Middle frontal gyrus (tissue), 1 donor: ENCODE measurements at regions not wholly inside any gene's neighbourhood (a gene's known extent, or its start where the extent isn't known, plus 50 kb on each side); places are given as distances from the start of the nearest gene placed in this dataset.
"Not testable (repeated sequence)": the region's sequence is repeated elsewhere in the genome, so short reads cannot be mapped to it uniquely, and the experiment has no call there.

Experiments used
- DNase-seq: peaks from one replicate; pipeline ENCODE4 v3.0.0-alpha.2; 2015; ENCODE audit warnings: low spot score; ENCODE audit errors: extremely low spot score

DNA sequence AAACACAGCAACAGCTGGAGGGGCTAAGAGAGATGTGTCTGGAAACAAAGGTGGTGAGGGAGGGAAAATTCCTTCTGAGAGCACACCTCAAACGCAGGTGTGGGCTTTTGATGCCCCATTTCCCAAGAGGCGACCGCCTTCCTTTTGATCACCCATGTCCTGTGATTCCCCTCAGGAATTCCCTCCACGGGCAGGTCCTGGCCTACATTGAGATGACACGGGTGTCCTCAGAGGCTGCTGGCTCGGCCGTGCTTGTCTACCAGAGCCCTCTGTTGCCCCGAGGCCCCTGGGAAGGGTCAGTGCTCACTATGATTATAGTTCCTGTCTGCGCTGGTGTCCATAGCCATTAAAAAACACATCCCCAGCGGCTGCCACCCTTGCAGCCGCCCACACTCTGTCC is 242.6 kb downstream of the TFAP2C start:
- no peak for DNase-seq

- no peak for DNase-seq
Measured at GRCh38 chr20:56872620-56873458, 243.7 kb downstream of the TFAP2C start.

DNA sequence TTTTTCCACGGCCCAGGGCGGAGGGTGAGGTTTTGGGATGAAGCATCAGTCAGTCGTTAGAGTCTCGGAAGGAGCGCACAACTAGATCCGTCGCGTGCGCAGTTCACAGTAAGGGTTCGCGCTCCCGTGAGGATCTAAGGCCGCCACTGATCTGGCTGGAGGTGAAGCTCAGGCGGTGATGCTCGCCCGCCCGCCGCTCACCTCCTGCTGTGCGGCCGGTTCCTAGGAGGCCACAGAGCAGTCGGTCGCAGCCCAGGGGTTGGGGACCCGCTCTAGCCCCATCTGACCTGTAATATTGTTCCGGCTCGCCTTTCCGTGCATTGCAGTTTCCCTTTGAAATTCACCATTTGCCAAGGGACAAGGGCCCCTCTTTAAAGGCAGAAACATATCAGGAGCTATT is 244.7 kb downstream of the TFAP2C start:
- no peak for DNase-seq

GRCh38 chr20:56875052-56875659 is 246.1 kb downstream of the TFAP2C start:
- DNase-seq = no peak

- DNase-seq = no peak
Measured at GRCh38 chr20:56875803-56876202, 246.7 kb downstream of the TFAP2C start.

DNA sequence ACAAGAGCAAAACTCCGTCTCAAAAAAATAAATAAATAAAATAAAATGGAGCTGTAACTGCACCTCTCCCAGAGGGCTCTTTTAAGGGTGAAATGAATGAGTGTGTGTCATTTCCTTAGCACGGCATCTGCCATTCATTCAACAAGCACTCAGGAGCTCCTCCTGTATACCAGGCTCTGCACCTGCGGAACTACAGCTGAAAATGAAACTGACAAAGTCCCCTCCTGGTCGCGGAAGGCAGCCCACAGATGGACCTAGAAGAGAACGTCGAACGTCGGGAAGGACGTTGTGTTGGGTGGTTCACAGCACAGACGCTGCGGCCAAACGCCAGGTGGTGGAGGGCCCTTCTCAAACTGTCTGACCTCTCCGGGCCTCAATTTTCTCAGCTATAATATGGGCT is 256.4 kb downstream of the TFAP2C start:
- DNase-seq = no peak

DNA sequence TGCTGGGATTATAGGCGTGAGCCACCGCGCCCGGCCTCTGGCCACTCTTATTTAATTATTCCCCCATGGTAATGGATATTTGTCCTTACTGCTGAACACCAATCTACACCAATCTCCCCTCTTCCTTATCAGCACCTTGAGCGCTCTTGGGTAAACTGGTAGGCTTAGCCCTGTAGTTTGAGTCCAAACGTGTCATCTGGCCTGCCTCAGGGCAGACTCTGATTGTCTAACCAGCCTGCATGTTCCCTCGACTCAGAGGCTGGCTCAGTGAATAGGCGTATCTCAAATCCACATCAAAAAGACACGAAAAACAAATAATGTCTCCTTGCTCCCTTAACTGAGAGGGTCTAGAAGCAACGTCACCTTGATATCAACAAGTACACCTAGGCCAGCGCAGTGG is 260.9 kb downstream of the TFAP2C start:
- no peak for DNase-seq

GRCh38 chr20:56893226-56893917 is 264.3 kb downstream of the TFAP2C start:
- no peak for DNase-seq

GRCh38 chr20:56896447-56896846 is 267.3 kb downstream of the TFAP2C start:
- DNase-seq = no peak

DNA sequence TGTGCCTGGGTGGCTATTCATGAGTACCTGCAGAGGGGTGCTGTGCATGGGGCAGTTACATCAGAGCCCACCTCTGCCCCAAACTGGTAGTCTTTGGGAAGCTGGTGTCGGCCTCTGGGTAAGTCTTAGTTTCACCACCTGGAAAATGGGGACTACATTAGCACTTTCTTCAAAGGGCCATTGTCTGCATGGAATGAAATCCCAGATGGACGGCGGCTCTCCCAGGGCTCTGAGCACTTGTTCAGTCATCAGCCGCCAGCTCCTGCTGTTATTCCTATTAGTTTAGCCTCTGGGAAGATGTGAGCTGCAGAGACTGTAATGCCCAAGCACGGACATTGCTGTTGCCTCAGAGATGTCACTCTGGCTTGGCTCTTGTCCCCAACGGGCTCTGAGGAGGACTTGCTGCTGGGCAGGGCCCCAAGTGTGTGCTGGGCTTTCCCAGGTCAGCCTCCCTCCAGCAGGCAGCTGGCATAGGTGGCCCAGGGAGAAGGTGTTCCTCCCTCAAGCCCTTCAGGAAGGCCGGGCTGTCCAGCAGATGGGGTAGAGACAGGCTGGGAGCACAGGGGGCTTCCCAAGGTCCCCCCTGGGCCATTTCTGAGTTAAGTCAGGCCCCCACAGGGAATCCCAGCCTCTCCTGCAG is 268.3 kb downstream of the TFAP2C start:
- no peak for DNase-seq

- DNase-seq = no peak
Measured at GRCh38 chr20:56897958-56898349, 268.8 kb downstream of the TFAP2C start.

- DNase-seq = no peak
Measured at GRCh38 chr20:56899506-56899905, 270.4 kb downstream of the TFAP2C start.

DNA sequence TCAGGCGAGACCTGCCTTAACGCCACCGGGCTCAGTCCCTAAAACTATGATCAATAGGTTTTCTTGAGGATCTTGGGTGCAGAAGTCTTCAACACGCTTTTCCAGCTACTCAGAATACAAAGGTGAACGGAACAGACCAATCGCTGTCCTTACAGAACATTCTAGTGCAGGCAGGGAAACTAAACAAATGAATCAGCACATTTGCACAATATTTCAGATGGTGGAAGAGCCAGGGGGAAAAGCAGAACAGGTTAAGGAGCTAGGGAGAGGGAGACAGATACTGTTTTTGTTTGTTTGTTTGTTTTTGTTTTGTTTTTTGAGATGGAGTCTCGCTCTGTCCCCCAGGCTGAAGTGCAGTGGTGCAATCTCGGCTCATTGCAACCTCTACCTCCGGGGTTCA is 271.1 kb downstream of the TFAP2C start:
- no peak for DNase-seq

DNA sequence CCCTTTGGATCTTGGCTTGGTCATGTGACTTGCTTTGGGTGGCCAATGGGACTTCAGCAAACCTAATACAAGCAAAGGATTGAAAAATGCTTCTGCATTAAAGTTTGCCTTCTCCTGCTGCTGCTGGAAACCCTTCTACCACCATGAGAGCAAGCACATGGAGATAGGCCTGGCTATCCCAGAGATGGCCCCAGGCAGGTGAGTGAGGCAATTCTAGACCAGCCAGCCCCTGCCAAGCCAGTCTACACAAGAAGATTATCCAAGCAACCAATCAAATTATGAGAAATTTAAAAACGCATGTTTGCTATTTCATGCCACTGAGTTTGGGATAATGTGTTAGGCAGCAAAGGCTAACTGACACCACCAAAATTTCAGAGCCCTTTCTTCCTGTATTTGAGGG is 274.3 kb downstream of the TFAP2C start:
- no peak for DNase-seq

DNA sequence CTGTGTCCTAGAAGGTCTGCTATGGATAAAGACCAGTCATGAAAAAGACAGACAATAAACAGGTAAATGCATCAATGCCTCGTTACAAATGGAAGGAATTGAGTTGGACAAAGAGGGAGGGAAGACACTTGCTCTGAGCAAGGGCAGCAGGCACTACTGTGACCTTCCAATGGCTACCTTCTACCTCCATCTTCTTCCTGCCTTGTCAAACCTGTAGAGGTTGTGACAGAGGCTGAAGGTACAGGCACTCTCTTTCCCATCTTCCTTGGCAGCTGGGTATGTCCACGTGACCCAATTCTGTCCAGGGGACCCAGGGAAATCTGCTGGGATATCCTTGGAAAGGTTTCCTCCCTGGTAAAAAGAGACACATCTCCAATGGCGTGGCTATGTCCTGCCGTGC is 274.8 kb downstream of the TFAP2C start:
- no peak for DNase-seq

DNA sequence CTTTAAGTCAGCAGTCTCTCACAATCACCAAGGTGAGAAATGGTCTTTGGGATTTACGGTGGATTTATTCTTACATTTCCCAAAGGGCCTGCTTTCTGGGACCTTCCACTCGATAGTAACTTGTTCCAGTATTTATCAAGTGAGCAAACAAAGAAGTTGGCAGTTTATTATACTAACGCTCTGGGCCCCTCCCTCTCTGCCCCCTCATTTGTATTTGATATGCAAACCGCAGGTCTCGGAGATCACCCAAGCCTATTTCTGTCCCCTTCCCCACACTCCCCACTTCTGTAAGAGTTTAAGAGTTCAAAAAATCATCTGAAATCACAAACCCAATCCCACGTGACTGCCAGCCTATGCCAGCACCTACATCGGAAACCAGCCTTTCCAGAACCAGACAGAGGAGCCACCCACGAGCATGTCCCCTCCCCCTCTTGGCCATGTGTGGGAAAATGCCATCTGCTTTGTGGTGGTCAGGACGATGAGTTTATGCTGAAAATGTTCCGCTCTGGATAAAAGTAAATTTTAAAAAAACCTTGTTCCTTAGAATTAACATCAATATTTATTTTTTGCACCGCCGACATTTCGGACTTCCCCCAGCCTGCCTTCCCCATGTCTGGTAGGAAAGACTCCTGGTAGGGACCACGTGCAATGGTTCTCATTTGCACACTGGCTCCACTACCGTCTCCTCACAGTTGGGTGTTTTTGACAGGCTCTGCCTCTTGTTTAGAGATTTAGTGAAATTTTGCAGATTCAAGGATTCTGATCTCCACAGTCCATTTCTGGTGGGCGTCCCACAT is 281.0 kb downstream of the TFAP2C start:
- no peak for DNase-seq

GRCh38 chr20:56911946-56912345 is 282.8 kb downstream of the TFAP2C start:
- no peak for DNase-seq

DNA sequence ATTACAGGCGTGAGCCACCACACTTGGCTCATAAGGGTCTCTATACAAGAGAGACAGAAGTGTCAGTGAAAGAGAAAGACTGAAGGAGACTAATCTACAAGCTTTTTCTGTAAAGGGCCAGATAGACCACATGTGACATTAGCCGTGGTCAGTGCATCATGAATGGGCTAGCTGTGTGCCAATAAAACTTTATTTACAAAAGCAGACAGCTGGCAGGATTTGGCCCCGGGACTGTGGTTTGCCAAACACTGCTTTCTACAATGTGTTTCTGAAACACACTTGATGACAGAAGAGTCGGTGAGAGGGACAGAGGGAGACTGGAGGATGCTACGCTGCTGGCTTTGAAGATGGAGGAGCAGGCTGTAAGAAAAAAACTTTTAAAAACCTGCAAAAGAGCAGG is 285.4 kb downstream of the TFAP2C start:
- DNase-seq = no peak

DNA sequence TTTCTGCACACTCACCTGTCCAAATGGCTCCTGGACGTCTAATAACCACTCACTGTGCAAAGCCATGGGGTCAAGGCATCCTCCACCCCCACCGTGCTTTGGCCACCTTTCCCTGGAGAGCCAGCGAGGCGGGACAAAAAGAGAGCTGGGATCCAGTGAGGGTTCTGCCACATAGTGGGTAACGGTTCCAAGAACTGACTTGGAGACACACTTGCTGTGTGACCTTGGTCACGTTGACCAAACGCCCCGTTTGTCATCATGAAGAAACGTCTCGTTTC is 287.2 kb downstream of the TFAP2C start:
- DNase-seq = no peak

DNA sequence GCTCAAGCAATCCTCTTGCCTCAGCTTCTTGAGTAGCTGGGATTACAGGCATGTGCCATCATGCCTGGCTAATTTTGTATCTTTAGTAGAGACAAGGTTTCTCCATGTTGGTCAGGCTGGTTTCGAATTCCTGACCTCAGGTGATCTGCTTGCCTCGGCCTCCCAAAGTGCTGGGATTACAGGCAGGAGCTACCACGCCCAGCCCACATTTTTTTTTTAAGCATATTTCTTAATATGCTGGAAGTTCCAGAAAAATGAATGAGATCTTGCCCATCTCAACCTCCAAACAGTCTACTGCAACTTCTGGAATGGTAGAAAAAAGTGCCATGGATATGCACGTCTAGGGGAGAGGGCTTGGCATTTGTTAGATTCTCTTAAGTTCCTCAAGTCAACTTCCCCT is 290.9 kb downstream of the TFAP2C start:
- not testable (repeated sequence) for DNase-seq

DNA sequence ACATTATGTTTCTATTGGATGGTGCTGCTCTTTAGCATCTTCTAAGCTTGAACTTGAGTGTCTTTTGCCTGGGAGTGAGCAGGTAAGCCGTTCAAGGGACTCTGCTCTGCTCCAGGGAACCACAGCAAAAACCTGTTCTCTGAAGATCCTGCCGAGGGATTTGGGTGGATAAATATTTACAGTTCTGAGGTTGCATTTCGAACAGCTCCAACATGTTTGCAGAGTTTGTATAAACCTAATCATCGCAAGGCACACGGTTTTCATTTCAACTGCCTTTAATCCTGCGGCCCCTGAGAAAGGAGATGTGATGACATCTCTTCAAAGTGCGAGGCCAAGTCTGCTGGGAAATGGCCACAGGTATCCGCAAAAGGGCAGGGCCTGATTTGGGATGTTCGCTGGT is 293.4 kb downstream of the TFAP2C start:
- no peak for DNase-seq
